SK-N-SH (cell line): ENCODE measurements at regions not wholly inside any gene's neighbourhood (a gene's known extent, or its start where the extent isn't known, plus 50 kb on each side); places are given as distances from the start of the nearest gene placed in this dataset.

ENCODE experiments used
- CTCF ChIP-seq: fragments of 200-600 bp; sonication (generic); IDR thresholded peaks from 2 replicates; pipeline ENCODE4 v1.6.1; 2017; ENCODE audit warnings: antibody characterized with exemption, mild to moderate bottlenecking, moderate library complexity
- EP300 ChIP-seq, 2 experiments: IDR thresholded peaks; 2 replicates each; pipeline versions ENCODE4 v1.4.0 to v1.6.1; 2012; ENCODE audit warnings: borderline replicate concordance in 1 of 2, low read depth in 1 of 2, low read length in 1 of 2
- MAX ChIP-seq: IDR thresholded peaks from 2 replicates; pipeline ENCODE4 v1.4.0; 2012; ENCODE audit warnings: low read depth
- NFIC ChIP-seq: IDR thresholded peaks from 2 replicates; pipeline ENCODE4 v1.4.0; 2012; ENCODE audit warnings: borderline replicate concordance
- RCOR1 ChIP-seq: fragments of 150-350 bp; IDR thresholded peaks from 2 replicates; pipeline ENCODE4 v1.6.1; 2017; ENCODE audit warnings: antibody characterized with exemption, low read length
- REST ChIP-seq: IDR thresholded peaks from 2 replicates; pipeline ENCODE4 v1.6.1; 2012; ENCODE audit warnings: mild to moderate bottlenecking, low read depth, low read length, moderate library complexity
- TAF1 ChIP-seq: IDR thresholded peaks from 2 replicates; pipeline ENCODE4 v1.6.1; 2012; ENCODE audit warnings: low read depth, mild to moderate bottlenecking, low read length, moderate library complexity, borderline replicate concordance
- USF2 ChIP-seq: fragments of 150-350 bp; IDR thresholded peaks from 2 replicates; pipeline ENCODE4 v1.6.1; 2017; ENCODE audit warnings: antibody characterized with exemption, low read length, low read depth, borderline replicate concordance

GRCh38 chr15:26421065-26421464 is 351.8 kb downstream of the GABRB3 start:
- no peak for TF ChIP-seq MAX
- TF ChIP-seq USF2 = no peak
- no peak for TF ChIP-seq TAF1
- no peak for TF ChIP-seq EP300 (IDR thresholded peaks at IDR 0.05; ENCODE audit: borderline replicate concordance in 1 of 2, low read depth in 1 of 2, low read length in 1 of 2)
- no peak for TF ChIP-seq CTCF
- no peak for TF ChIP-seq REST
- TF ChIP-seq NFIC = no peak
- no peak for TF ChIP-seq RCOR1
